K562 (cell line): ENCODE measurements at regions not wholly inside any gene's neighbourhood (a gene's known extent, or its start where the extent isn't known, plus 50 kb on each side); places are given as distances from the start of the nearest gene placed in this dataset.

ENCODE experiments used
- ATAC-seq: fragments of 200-7000 bp; cut with Tn5 transposase; 3 replicates; pipeline ENCODE4 v1.9.1; 2020; ENCODE audit warnings: moderate library complexity
- BruUV-seq: library from RNA; stranded (reverse); fragments of 400-500 nt; replicated peaks from 2 replicates; lab custom pipeline; 2021; lab: Mats Ljungman, UMichigan
- CTCF ChIA-PET: fragments of 300-600 bp; formaldehyde crosslinking; extraction: SDS; loops from one replicate; lab custom pipeline; 2021; ENCODE audit warnings: low intra/inter-chr PET ratio; lab: Yijun Ruan, JAX
- POLR2A ChIA-PET: fragments of 300-600, 350-650 bp; sonication (Branson Sonifier 250); formaldehyde crosslinking; extraction: SDS; loops from one replicate; lab custom pipeline; 2021; ENCODE audit warnings: antibody characterized with exemption, inconsistent platforms; lab: Yijun Ruan, JAX
- DNase-seq, 4 experiments: peaks; one replicate each; pipeline versions ENCODE4 v3.0.0 to v3.0.0-alpha.2; 2011 to 2018; ENCODE audit warnings: low spot score in 3 of 4, mixed read lengths in 3 of 4; ENCODE audit errors: extremely low read depth in 1 of 4
- FAIRE-seq: peaks from 2 replicates; lab custom pipeline; 2011; peaks lifted over from hg19 to GRCh38; lab: Jason Lieb, UNC
- H2AFZ ChIP-seq: 2 replicates; pipeline ENCODE4 v1.6.0; 2011; ENCODE audit warnings: low read depth, low read length, control low read depth, inconsistent platforms
- H3K27ac ChIP-seq: fragments of 200-600 bp; 3 replicates; pipeline ENCODE4 v1.8.0; 2011; ENCODE audit warnings: low read depth, mild to moderate bottlenecking, control low read depth, inconsistent platforms, low read length, moderate library complexity, mixed read lengths; ENCODE audit errors: extremely low read depth
- H3K27me3 ChIP-seq, 2 experiments: fragments of 300-600 bp in 1 of 2; 2 replicates in 1 of 2; 3 replicates in 1 of 2; pipeline versions ENCODE4 v1.6.0 to v1.8.0; 2011; ENCODE audit warnings: inconsistent platforms in 2 of 2, low read length in 2 of 2, mild to moderate bottlenecking in 1 of 2, mixed read lengths in 1 of 2, moderate library complexity in 1 of 2; ENCODE audit not compliant: control insufficient read depth in 2 of 2, insufficient read depth in 2 of 2
- H3K36me3 ChIP-seq: fragments of 300-600 bp; 3 replicates; pipeline ENCODE4 v1.8.0; 2011; ENCODE audit warnings: mild to moderate bottlenecking, low read length, inconsistent platforms; ENCODE audit not compliant: control insufficient read depth, insufficient read depth
- H3K4me1 ChIP-seq, 2 experiments: fragments of 200-600 bp in 1 of 2; replicated peaks in 1 of 2; 2 replicates in 1 of 2; 3 replicates in 1 of 2; pipeline versions ENCODE4 v1.5.1 to v1.8.0; 2011; ENCODE audit warnings: inconsistent platforms in 2 of 2, low read length in 2 of 2, mild to moderate bottlenecking in 1 of 2, mixed read lengths in 1 of 2, moderate library complexity in 1 of 2; ENCODE audit not compliant: control insufficient read depth in 2 of 2, insufficient read depth in 2 of 2
- H3K4me2 ChIP-seq: 2 replicates; pipeline ENCODE4 v1.6.1; 2011; ENCODE audit warnings: low read length, control low read depth, inconsistent platforms, mixed read lengths; ENCODE audit not compliant: insufficient read depth
- H3K4me3 ChIP-seq: fragments of 200-600 bp; sonication (generic), shearing (Covaris generic); 2 replicates; pipeline ENCODE4 v1.5.1; 2016; ENCODE audit warnings: control low read depth, inconsistent platforms
- H3K79me2 ChIP-seq: fragments of 200-600 bp; 3 replicates; pipeline ENCODE4 v1.8.0; 2011; ENCODE audit warnings: low read length, inconsistent platforms; ENCODE audit not compliant: control insufficient read depth, insufficient read depth
- H3K9ac ChIP-seq, 2 experiments: 2 replicates each; pipeline versions ENCODE4 v1.6.0 to v1.6.1; 2011; ENCODE audit warnings: low read depth in 2 of 2, low read length in 2 of 2, control low read depth in 1 of 2, inconsistent platforms in 1 of 2, mild to moderate bottlenecking in 1 of 2, mixed read lengths in 1 of 2; ENCODE audit not compliant: insufficient read depth in 1 of 2
- H3K9me1 ChIP-seq: one replicate; pipeline ENCODE4 v1.6.0; 2011; ENCODE audit warnings: inconsistent platforms, mild to moderate bottlenecking, low read length, moderate library complexity; ENCODE audit not compliant: control insufficient read depth, insufficient read depth
- H3K9me3 ChIP-seq: replicated peaks from 2 replicates; pipeline ENCODE4 v1.5.1; 2011; ENCODE audit warnings: low read depth, low read length, inconsistent platforms; ENCODE audit not compliant: control insufficient read depth, insufficient read depth
- H4K20me1 ChIP-seq: replicated peaks from 2 replicates; pipeline ENCODE4 v1.6.1; 2011; ENCODE audit warnings: low read length, inconsistent platforms, mixed read lengths; ENCODE audit not compliant: control insufficient read depth, insufficient read depth
- ARID2 ChIP-seq: fragments of 450-650 bp; IDR thresholded peaks from 2 replicates; pipeline ENCODE4 v1.6.1; 2017; ENCODE audit warnings: antibody characterized with exemption, mild to moderate bottlenecking
- BACH1 ChIP-seq: fragments of 200-800 bp; sonication (Bioruptor generic); IDR thresholded peaks from 2 replicates; pipeline ENCODE4 v1.6.1; 2016; ENCODE audit warnings: missing genetic modification characterization, missing compliant biosample characterization
- E2F5 ChIP-seq: sonication (generic); formaldehyde crosslinking; IDR thresholded peaks from 2 replicates; pipeline ENCODE4 v1.8.0; 2022; ENCODE audit warnings: mild to moderate bottlenecking, missing genetic modification reagents
- ETS2 ChIP-seq: IDR thresholded peaks from 2 replicates; pipeline ENCODE4 v1.6.1; 2016; ENCODE audit warnings: borderline replicate concordance, missing genetic modification characterization, mild to moderate bottlenecking, moderate library complexity, missing compliant biosample characterization; ENCODE audit not compliant: poor library complexity, severe bottlenecking
- HOXB6 ChIP-seq: fragments of 250-450 bp; sonication (Bioruptor Pico); IDR thresholded peaks from 2 replicates; pipeline ENCODE4 v1.5.1; 2022; ENCODE audit warnings: mild to moderate bottlenecking, borderline replicate concordance
- HSF4 ChIP-seq: fragments of 250-450 bp; sonication (Bioruptor Pico); IDR thresholded peaks from 2 replicates; pipeline ENCODE4 v2.1.2; 2022; ENCODE audit warnings: mild to moderate bottlenecking, moderate library complexity, borderline replicate concordance
- KDM5B ChIP-seq: fragments of 200-600 bp; sonication (generic); IDR thresholded peaks from 2 replicates; pipeline ENCODE4 v1.6.1; 2012; ENCODE audit warnings: low read depth, mild to moderate bottlenecking, moderate library complexity, low read length, control low read depth, inconsistent platforms; ENCODE audit not compliant: insufficient replicate concordance
- MAFG ChIP-seq: fragments of 450-650 bp; conservative IDR thresholded peaks from 2 replicates; pipeline ENCODE4 v1.6.1; 2016; ENCODE audit warnings: missing genetic modification characterization, missing compliant biosample characterization
- MAFK ChIP-seq: IDR thresholded peaks from 2 replicates; pipeline ENCODE4 v1.6.1; 2011; ENCODE audit warnings: low read length, improper control_type of control experiment
- RFX1 ChIP-seq: fragments of 450-650 bp; IDR thresholded peaks from 2 replicates; pipeline ENCODE4 v1.6.1; 2016; ENCODE audit warnings: mild to moderate bottlenecking, moderate library complexity
- STAT5B ChIP-seq: fragments of 250-450 bp; sonication (Bioruptor Pico); IDR thresholded peaks from 2 replicates; pipeline ENCODE4 v1.8.0; 2021; ENCODE audit warnings: mild to moderate bottlenecking, inconsistent platforms
- ZNF3 ChIP-seq: fragments of 250-450 bp; sonication (Bioruptor Pico); IDR thresholded peaks from 2 replicates; pipeline ENCODE4 v1.5.0; 2021; ENCODE audit warnings: mild to moderate bottlenecking, moderate library complexity
- ZNF551 ChIP-seq: fragments of 250-450 bp; sonication (Bioruptor Pico); IDR thresholded peaks from 2 replicates; pipeline ENCODE4 v1.5.0; 2021; ENCODE audit warnings: mild to moderate bottlenecking, moderate library complexity
- ZNF584 ChIP-seq: fragments of 200-800 bp; sonication (Bioruptor generic); IDR thresholded peaks from 2 replicates; pipeline ENCODE4 v1.6.1; 2016; ENCODE audit warnings: low read depth, mild to moderate bottlenecking, missing genetic modification characterization, missing compliant biosample characterization
- ZNF589 ChIP-seq: fragments of 200-800 bp; sonication (Bioruptor generic); IDR thresholded peaks from 2 replicates; pipeline ENCODE4 v1.6.1; 2016; ENCODE audit warnings: low read depth, missing genetic modification characterization, missing compliant biosample characterization
- WGBS: fragments of 100-300 bp; shearing (Covaris generic); methylation state at CpG from one replicate; pipeline ENCODE4 v1.1.6; 2016; ENCODE audit warnings: low coverage, mixed read lengths; ENCODE audit not compliant: insufficient coverage; ENCODE audit errors: missing lambda C conversion rate; 5-methylcytosine and 5-hydroxymethylcytosine counted together
- in situ Hi-C: fragments of 300-500 bp; cut with MboI; formaldehyde crosslinking; loops from 4 replicates; pipeline ENCODE4 v1.15.0; 2018; ENCODE audit warnings: inconsistent platforms, mixed read lengths
- intact Hi-C: fragments of 100-400 bp; cut with micrococcal nuclease; formaldehyde crosslinking; loops from 2 replicates; pipeline ENCODE4 v1.14.2; 2022
- TF ChIP-seq, protein P1 (sequence below): sonication (generic); formaldehyde crosslinking; IDR thresholded peaks from 2 replicates; pipeline ENCODE4 v1.8.1; 2023; ENCODE audit warnings: mild to moderate bottlenecking, missing genetic modification reagents

- Histone ChIP-seq H3K79me2 (no peaks in the 10 kb centered on the region), H3K9me3 (no peaks in the 10 kb centered on the region), H3K9ac (no peak overlapping the region), H3K4me1 (no peaks in the 10 kb centered on the region), H3K4me2 (no peak overlapping the region), H3K4me3 (no peak overlapping the region), H3K9me1 (no peaks in the 10 kb centered on the region), H3K27ac (no peak overlapping the region), H4K20me1 (no peaks in the 10 kb centered on the region), H2AFZ (no peak overlapping the region), H3K36me3 (no peaks in the 10 kb centered on the region), H3K27me3 (no peaks in the 10 kb centered on the region)
- no peak for TF ChIP-seq ZNF3 (CRISPR knock-in tag)
- peak; percentile 21; the same call in 1 of the 2 replicates for TF ChIP-seq MAFK
- no peak for TF ChIP-seq ZNF551 (CRISPR knock-in tag)
- TF ChIP-seq MAFG, result 0 out of 2 replicates have a peak, but pooled peaks have one; percentile 9
- TF ChIP-seq BACH1 (tag), result peak; percentile 67; the same call in 1 of the 2 replicates
- TF ChIP-seq ARID2, result no peak
- no peak for ATAC-seq
- ChIA-PET POLR2A (no interaction called here), CTCF (no interaction called here)
- no TSS peak for BruUV-seq
- in situ Hi-C loops (no loop called here), intact Hi-C loops (no loop called here)
- DNase-seq, result no peak
- 0% methylated on average over 4 of the region's 4 CpGs for WGBS
- no peak for FAIRE-seq
Measured at GRCh38 chr13:85665286-85665685, 133.9 kb downstream of the SLITRK6 start.

DNA sequence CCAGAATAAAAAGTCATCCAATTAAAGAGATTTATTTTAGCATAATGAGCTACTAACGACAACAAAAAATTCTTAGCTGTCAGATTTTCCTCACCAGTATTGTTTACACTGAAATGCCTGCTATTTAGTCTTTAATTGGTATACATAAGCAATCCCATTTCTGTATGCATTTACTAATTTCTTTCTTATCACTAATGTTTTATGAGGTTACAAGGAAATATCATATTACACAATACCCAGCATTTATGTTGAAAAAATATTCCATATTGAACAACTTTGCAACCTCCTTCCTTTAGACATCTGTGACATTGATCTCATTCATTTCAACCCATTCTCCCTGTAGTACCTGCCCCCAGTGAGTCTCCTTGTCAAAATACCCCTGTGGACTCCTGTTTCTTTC lies 135.4 kb downstream of the SLITRK6 start:
- H2AFZ ChIP-seq, result no peak overlapping the region
- POLR2A ChIA-PET, result no interaction called here
- H3K36me3 ChIP-seq, result no peaks in the 10 kb centered on the region
- no peaks in the 10 kb centered on the region for H3K79me2 ChIP-seq
- no peaks in the 10 kb centered on the region for H4K20me1 ChIP-seq
- no peaks in the 10 kb centered on the region for H3K9me1 ChIP-seq
- no peaks in the 10 kb centered on the region for H3K9me3 ChIP-seq
- H3K27ac ChIP-seq, result no peak overlapping the region
- TF ChIP-seq ZNF589 (no peak), ZNF584 (no peak), ETS2 (no peak), E2F5 (CRISPR knock-in tag) (no peak), RFX1 (no peak), STAT5B (CRISPR knock-in tag) (no peak), HSF4 (CRISPR knock-in tag) (no peak), HOXB6 (CRISPR knock-in tag) (no peak), KDM5B (no peak)
- TF ChIP-seq, protein P1, sequence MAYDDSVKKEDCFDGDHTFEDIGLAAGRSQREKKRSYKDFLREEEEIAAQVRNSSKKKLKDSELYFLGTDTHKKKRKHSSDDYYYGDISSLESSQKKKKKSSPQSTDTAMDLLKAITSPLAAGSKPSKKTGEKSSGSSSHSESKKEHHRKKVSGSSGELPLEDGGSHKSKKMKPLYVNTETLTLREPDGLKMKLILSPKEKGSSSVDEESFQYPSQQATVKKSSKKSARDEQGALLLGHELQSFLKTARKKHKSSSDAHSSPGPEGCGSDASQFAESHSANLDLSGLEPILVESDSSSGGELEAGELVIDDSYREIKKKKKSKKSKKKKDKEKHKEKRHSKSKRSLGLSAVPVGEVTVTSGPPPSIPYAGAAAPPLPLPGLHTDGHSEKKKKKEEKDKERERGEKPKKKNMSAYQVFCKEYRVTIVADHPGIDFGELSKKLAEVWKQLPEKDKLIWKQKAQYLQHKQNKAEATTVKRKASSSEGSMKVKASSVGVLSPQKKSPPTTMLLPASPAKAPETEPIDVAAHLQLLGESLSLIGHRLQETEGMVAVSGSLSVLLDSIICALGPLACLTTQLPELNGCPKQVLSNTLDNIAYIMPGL (CRISPR knock-in tag), result no peak
- TF ChIP-seq, all 486 proteins: peak for 0
- WGBS, result 17% methylated on average over 1 of the region's 1 CpG
- Histone ChIP-seq H3K27me3 (no peaks in the 10 kb centered on the region), H3K4me2 (no peak overlapping the region), H3K4me1 (no peaks in the 10 kb centered on the region), H3K4me3 (no peak overlapping the region), H3K9ac (no peak overlapping the region)
- no peak for DNase-seq
- no TSS peak for BruUV-seq
- intact Hi-C loops, result no loop called here
- CTCF ChIA-PET, result no interaction called here
- no peak for FAIRE-seq
- ATAC-seq, result no peak
- in situ Hi-C loops, result no loop called here
